Ovary (tissue), 7 donors: ENCODE measurements at regions not wholly inside any gene's neighbourhood (a gene's known extent, or its start where the extent isn't known, plus 50 kb on each side); places are given as distances from the start of the nearest gene placed in this dataset.

ENCODE experiments used
- DNase-seq, 5 donors: peaks; one replicate each; pipeline ENCODE4 v3.0.0-alpha.2; 2019 to 2020
- H3K27ac ChIP-seq, 2 donors: fragments of 200-600 bp; one replicate each; pipeline versions ENCODE4 v1.5.1 to v1.8.0; 2019 to 2022
- H3K27me3 ChIP-seq: fragments of 200-600 bp; one replicate; pipeline ENCODE4 v1.8.0; 2022
- H3K36me3 ChIP-seq: fragments of 200-600 bp; sonication (generic); one replicate; pipeline ENCODE4 v1.5.1; 2019
- H3K4me1 ChIP-seq: one replicate; pipeline ENCODE4 v1.8.1; 2013; ENCODE audit warnings: mild to moderate bottlenecking, moderate library complexity; ENCODE audit not compliant: insufficient read depth
- H3K4me3 ChIP-seq: fragments of 200-600 bp; sonication (generic); one replicate; pipeline ENCODE4 v1.5.1; 2017
- H3K9me3 ChIP-seq, 2 donors: fragments of 200-600 bp in 1 of 2; sonication (generic) in 1 of 2; one replicate each; pipeline versions ENCODE4 v1.5.1 to v1.8.1; 2013 to 2019; ENCODE audit warnings: mild to moderate bottlenecking in 1 of 2, moderate library complexity in 1 of 2
- EP300 ChIP-seq: sonication (generic); formaldehyde crosslinking; IDR thresholded peaks from one replicate; pipeline ENCODE4 v1.6.1; 2017; ENCODE audit warnings: antibody characterized with exemption
- POLR2A ChIP-seq: fragments of 450-650 bp; IDR thresholded peaks from one replicate; pipeline ENCODE4 v1.6.1; 2017; ENCODE audit warnings: antibody characterized with exemption, mild to moderate bottlenecking, moderate library complexity
- WGBS, 3 donors: extraction: QIAGEN DNeasy Blood & Tissue Kit in 1 of 3; methylation state at CpG; one replicate each; pipeline versions ENCODE4 v1.1.5 to v1.1.7; 2013 to 2017; 5-methylcytosine and 5-hydroxymethylcytosine counted together
- intact Hi-C, 4 donors: fragments of 100-400 bp; cut with DNase I; formaldehyde crosslinking; loops; one replicate each; pipeline versions ENCODE4 v1.11.0 to v1.15.1; 2022 to 2023
- TF ChIP-seq, protein P1 (sequence below), 3 donors: fragments of 450-650 bp in 2 of 3; fragments of 200-600 bp in 1 of 3; IDR thresholded peaks; one replicate each; pipeline versions ENCODE4 v1.5.1 to v1.8.0; 2016 to 2022; ENCODE audit warnings: antibody characterized with exemption in 3 of 3, mild to moderate bottlenecking in 1 of 3
- donor health status: DM: no; HTN: no; CAD: no; lungs with moderate emphysema.
- donor health status: DM: no; HTN: no; CAD: no.
- donor health status: Bipolar disorder and iron deficiency.
- donor health status: DM: no; HTN: no; CAD: no.
- donor health status: DM: yes; HTN: yes; CAD: no.

DNA sequence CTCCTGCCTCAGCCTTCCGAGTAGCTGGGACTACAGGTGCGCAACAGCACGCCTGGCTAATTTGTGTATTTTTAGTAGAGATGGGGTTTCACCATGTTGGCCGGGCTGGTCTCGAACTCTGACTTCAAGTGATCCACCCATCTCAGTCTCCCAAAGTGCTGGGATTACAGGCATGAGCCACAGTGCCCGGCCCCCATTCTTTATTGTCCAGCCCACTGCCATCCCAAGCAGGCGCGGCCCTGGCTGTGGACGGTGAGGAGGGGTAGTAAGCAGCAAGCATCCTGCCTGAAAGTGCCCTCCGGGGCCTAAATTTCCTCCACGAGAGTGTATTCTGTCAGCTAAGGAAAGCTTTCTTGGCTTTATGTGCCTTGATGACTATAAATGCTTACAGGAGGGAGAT is 113.2 kb upstream of the CSF3R start:
- TF ChIP-seq POLR2A (no peak), EP300 (no peak)
- TF ChIP-seq, protein P1, sequence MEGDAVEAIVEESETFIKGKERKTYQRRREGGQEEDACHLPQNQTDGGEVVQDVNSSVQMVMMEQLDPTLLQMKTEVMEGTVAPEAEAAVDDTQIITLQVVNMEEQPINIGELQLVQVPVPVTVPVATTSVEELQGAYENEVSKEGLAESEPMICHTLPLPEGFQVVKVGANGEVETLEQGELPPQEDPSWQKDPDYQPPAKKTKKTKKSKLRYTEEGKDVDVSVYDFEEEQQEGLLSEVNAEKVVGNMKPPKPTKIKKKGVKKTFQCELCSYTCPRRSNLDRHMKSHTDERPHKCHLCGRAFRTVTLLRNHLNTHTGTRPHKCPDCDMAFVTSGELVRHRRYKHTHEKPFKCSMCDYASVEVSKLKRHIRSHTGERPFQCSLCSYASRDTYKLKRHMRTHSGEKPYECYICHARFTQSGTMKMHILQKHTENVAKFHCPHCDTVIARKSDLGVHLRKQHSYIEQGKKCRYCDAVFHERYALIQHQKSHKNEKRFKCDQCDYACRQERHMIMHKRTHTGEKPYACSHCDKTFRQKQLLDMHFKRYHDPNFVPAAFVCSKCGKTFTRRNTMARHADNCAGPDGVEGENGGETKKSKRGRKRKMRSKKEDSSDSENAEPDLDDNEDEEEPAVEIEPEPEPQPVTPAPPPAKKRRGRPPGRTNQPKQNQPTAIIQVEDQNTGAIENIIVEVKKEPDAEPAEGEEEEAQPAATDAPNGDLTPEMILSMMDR (IDR thresholded peaks at IDR 0.05): no peak
- no peaks in the 10 kb centered on the region for H3K36me3 ChIP-seq
- H3K9me3 ChIP-seq: no peaks in the 10 kb centered on the region
- DNase-seq: no peak
- intact Hi-C loops: no loop called here
- no peaks in the 10 kb centered on the region for H3K4me1 ChIP-seq
- H3K27ac ChIP-seq: no peak overlapping the region
- H3K27me3 ChIP-seq: no peaks in the 10 kb centered on the region
- WGBS, 3 donors: 77 to 80% (median 77%) methylated on average over 10 to 11 of the region's 11 CpGs
- no peak overlapping the region for H3K4me3 ChIP-seq

DNA sequence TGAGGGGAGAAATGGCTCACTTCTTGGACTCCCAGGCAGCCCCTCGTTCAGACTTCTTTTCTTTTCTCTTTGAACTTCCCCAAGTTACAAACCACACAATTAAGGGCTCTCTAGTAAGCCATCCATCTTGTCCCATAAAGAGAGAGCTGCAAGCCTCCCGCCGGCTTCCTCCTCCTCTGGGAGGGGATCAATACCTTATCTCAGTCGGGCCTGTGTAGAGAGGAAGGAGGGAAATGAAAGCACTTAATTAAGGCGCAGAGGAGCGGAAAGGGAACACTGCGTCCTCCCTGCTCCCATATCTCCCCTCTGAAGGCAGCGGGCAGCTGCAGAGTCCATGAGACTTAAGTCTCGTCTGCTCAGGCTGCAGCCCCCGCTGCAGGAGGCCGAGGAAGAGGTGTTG is 112.6 kb upstream of the CSF3R start:
- Histone ChIP-seq H3K27ac (no peak overlapping the region), H3K27me3 (no peaks in the 10 kb centered on the region)
- WGBS, 3 donors: 2 to 8% (median 4%) methylated on average over 11 of the region's 11 CpGs

DNA sequence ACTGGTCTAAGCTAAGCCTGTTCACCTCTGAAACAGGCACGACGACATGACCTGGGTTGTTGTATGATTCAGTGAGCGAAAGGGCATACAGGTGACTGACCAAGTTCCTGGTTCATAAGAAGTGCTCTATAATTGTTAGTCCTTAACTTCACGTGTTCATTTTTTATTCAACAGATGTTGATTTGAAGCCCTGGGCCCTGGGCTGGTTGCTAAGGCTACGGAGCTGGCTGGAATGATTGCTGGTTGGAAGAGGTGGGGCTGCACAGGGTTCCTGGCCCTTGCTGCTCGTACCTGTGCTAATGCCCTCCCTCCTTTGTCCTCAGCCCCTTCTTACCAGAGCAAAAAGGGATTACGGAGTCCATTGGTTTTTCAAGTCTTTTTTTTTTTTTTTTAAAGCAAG is 111.3 kb upstream of the CSF3R start:
- Histone ChIP-seq H3K27me3 (no peaks in the 10 kb centered on the region), H3K9me3 (no peaks in the 10 kb centered on the region), H3K36me3 (no peaks in the 10 kb centered on the region), H3K4me3 (no peak overlapping the region), H3K4me1 (no peaks in the 10 kb centered on the region), H3K27ac (no peak overlapping the region)
- intact Hi-C loops: no loop called here
- DNase-seq: no peak
- TF ChIP-seq POLR2A (no peak), EP300 (no peak)
- TF ChIP-seq, protein P1 (IDR thresholded peaks at IDR 0.05): no peak
- 48 to 61% (median 55%) methylated on average over 7 of the region's 7 CpGs for WGBS, 3 donors

More for the DNA sequence above, 112.6 kb upstream of the CSF3R start:
- no peaks in the 10 kb centered on the region for H3K36me3 ChIP-seq
- no peak for DNase-seq
- H3K4me3 ChIP-seq: no peak overlapping the region
- no peaks in the 10 kb centered on the region for H3K9me3 ChIP-seq
- TF ChIP-seq, protein P1 (IDR thresholded peaks at IDR 0.05): no peak
- no peak for TF ChIP-seq EP300
- TF ChIP-seq POLR2A: no peak
- intact Hi-C loops: no loop called here
- no peaks in the 10 kb centered on the region for H3K4me1 ChIP-seq

- Histone ChIP-seq H3K27ac (no peak overlapping the region), H3K4me3 (no peak overlapping the region), H3K4me1 (no peaks in the 10 kb centered on the region), H3K27me3 (no peaks in the 10 kb centered on the region), H3K36me3 (no peaks in the 10 kb centered on the region), H3K9me3 (no peaks in the 10 kb centered on the region)
- DNase-seq: no peak
- intact Hi-C loops: no loop called here
- TF ChIP-seq, protein P1 (IDR thresholded peaks at IDR 0.05): no peak
- no peak for TF ChIP-seq EP300
- no peak for TF ChIP-seq POLR2A
- 52 to 62% (median 60%) methylated on average over 7 of the region's 7 CpGs for WGBS, 3 donors
These were observed 108.6 kb upstream of the CSF3R start for GRCh38 chr1:36591278-36591677.

- intact Hi-C loops: no loop called here
- no peaks in the 10 kb centered on the region for H3K9me3 ChIP-seq
- H3K36me3 ChIP-seq: no peaks in the 10 kb centered on the region
- WGBS, 3 donors: 20 to 31% (median 29%) methylated on average over 9 of the region's 9 CpGs
- no peaks in the 10 kb centered on the region for H3K27me3 ChIP-seq
- no peak for DNase-seq
- no peak overlapping the region for H3K27ac ChIP-seq
- TF ChIP-seq, protein P1 (IDR thresholded peaks at IDR 0.05): no peak
- TF ChIP-seq EP300 (no peak), POLR2A (no peak)
- no peak overlapping the region for H3K4me3 ChIP-seq
- H3K4me1 ChIP-seq: no peaks in the 10 kb centered on the region
These were observed 108.1 kb upstream of the CSF3R start for GRCh38 chr1:36590771-36591170.
